ENCODE measurements at regions not wholly inside any gene's neighbourhood (a gene's known extent, or its start where the extent isn't known, plus 50 kb on each side); places are given as distances from the start of the nearest gene placed in this dataset.

DNA sequence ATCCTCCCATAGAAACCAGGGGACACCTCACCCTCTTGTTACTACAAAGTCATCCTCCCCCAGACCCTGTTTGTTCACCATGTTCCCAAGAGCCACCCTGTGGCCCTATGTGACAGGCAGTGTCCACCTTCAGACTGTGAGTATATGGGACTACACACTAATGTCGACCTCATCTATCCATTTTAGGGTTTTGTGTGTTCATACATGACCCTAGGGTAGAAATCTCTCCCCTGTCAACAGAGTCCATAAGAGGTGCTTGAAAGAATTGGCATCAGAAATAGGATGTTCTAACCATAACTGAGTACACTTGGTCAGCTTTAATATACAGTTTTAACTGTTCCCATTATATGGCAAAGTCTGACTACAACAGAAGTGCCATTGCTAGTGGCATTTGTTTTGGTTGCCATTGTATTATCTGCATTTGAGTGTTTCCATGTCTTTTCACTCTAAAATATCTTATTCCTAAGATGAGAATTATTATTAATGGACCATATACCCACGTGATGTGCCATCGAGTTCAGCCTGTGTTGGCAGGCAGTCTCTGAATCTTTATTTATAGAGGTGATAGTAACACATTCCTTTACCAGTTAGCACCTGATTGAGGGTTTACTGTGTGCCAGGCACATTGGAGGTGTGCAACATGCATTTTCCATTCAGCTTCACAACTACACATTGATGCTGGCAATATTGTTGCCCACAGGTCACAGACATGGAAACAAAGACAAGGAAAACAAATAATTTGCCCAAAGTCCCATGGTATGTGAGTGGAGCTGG lies 590.6 kb upstream of the IGFBP3 start:
- ATAC-seq (no peak), DNase-seq (ENCODE audit: low spot score) (no peak)
- H3K4me3 Mint-ChIP-seq, result no peak overlapping the region
- TF ChIP-seq NR3C1 (CRISPR knock-in tag; conservative IDR thresholded peaks at IDR 0.05; ENCODE audit: low read depth), result no peak
- TF ChIP-seq, protein P1, sequence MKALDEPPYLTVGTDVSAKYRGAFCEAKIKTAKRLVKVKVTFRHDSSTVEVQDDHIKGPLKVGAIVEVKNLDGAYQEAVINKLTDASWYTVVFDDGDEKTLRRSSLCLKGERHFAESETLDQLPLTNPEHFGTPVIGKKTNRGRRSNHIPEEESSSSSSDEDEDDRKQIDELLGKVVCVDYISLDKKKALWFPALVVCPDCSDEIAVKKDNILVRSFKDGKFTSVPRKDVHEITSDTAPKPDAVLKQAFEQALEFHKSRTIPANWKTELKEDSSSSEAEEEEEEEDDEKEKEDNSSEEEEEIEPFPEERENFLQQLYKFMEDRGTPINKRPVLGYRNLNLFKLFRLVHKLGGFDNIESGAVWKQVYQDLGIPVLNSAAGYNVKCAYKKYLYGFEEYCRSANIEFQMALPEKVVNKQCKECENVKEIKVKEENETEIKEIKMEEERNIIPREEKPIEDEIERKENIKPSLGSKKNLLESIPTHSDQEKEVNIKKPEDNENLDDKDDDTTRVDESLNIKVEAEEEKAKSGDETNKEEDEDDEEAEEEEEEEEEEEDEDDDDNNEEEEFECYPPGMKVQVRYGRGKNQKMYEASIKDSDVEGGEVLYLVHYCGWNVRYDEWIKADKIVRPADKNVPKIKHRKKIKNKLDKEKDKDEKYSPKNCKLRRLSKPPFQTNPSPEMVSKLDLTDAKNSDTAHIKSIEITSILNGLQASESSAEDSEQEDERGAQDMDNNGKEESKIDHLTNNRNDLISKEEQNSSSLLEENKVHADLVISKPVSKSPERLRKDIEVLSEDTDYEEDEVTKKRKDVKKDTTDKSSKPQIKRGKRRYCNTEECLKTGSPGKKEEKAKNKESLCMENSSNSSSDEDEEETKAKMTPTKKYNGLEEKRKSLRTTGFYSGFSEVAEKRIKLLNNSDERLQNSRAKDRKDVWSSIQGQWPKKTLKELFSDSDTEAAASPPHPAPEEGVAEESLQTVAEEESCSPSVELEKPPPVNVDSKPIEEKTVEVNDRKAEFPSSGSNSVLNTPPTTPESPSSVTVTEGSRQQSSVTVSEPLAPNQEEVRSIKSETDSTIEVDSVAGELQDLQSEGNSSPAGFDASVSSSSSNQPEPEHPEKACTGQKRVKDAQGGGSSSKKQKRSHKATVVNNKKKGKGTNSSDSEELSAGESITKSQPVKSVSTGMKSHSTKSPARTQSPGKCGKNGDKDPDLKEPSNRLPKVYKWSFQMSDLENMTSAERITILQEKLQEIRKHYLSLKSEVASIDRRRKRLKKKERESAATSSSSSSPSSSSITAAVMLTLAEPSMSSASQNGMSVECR (CRISPR knock-in tag; IDR thresholded peaks at IDR 0.05; ENCODE audit: borderline replicate concordance), result no peak
- TF ChIP-seq, protein P2, sequence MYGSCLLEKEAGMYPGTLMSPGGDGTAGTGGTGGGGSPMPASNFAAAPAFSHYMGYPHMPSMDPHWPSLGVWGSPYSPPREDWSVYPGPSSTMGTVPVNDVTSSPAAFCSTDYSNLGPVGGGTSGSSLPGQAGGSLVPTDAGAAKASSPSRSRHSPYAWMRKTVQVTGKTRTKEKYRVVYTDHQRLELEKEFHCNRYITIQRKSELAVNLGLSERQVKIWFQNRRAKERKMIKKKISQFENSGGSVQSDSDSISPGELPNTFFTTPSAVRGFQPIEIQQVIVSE (CRISPR knock-in tag; IDR thresholded peaks at IDR 0.05; ENCODE audit: borderline replicate concordance), result no peak
- TF ChIP-seq NFE2L1 (CRISPR knock-in tag; IDR thresholded peaks at IDR 0.05), result no peak
- no peak for TF ChIP-seq SMAD3 (CRISPR knock-in tag; IDR thresholded peaks at IDR 0.05; ENCODE audit: borderline replicate concordance)
- TF ChIP-seq ESRRA (CRISPR knock-in tag; IDR thresholded peaks at IDR 0.05; ENCODE audit: borderline replicate concordance), result no peak
- no peak for TF ChIP-seq FOXJ3 (CRISPR knock-in tag; IDR thresholded peaks at IDR 0.05; ENCODE audit: borderline replicate concordance)
- TF ChIP-seq ZNF671 (CRISPR knock-in tag; IDR thresholded peaks at IDR 0.05), result no peak
- TF ChIP-seq, protein P3, sequence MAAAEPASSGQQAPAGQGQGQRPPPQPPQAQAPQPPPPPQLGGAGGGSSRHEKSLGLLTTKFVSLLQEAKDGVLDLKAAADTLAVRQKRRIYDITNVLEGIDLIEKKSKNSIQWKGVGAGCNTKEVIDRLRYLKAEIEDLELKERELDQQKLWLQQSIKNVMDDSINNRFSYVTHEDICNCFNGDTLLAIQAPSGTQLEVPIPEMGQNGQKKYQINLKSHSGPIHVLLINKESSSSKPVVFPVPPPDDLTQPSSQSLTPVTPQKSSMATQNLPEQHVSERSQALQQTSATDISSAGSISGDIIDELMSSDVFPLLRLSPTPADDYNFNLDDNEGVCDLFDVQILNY (CRISPR knock-in tag; IDR thresholded peaks at IDR 0.05), result no peak
- TF ChIP-seq ZNF232 (CRISPR knock-in tag; IDR thresholded peaks at IDR 0.05), result no peak
- no peak for TF ChIP-seq ZNF138 (CRISPR knock-in tag; conservative IDR thresholded peaks at IDR 0.05)
- no peak for TF ChIP-seq IRF2 (CRISPR knock-in tag; IDR thresholded peaks at IDR 0.05; ENCODE audit: borderline replicate concordance, low read depth)
- TF ChIP-seq, protein P4, sequence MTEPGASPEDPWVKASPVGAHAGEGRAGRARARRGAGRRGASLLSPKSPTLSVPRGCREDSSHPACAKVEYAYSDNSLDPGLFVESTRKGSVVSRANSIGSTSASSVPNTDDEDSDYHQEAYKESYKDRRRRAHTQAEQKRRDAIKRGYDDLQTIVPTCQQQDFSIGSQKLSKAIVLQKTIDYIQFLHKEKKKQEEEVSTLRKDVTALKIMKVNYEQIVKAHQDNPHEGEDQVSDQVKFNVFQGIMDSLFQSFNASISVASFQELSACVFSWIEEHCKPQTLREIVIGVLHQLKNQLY (CRISPR knock-in tag; IDR thresholded peaks at IDR 0.05), result no peak
- no peaks in the 10 kb centered on the region for H3K36me3 Mint-ChIP-seq
- POLR2A ChIA-PET, result no interaction called here
- CTCF ChIA-PET, result no interaction called here
- H3K27ac Mint-ChIP-seq, result no peak overlapping the region
- H3K27me3 Mint-ChIP-seq (ENCODE audit: low read depth), result 0 out of 2 replicates have a peak, but pooled peaks cover 2% of the 10 kb centered on the region
- 0 out of 2 replicates have a peak, but pooled peaks cover 3% of the 10 kb centered on the region for H3K4me1 Mint-ChIP-seq
- H3K9me3 Mint-ChIP-seq, result no peaks in the 10 kb centered on the region

DNA sequence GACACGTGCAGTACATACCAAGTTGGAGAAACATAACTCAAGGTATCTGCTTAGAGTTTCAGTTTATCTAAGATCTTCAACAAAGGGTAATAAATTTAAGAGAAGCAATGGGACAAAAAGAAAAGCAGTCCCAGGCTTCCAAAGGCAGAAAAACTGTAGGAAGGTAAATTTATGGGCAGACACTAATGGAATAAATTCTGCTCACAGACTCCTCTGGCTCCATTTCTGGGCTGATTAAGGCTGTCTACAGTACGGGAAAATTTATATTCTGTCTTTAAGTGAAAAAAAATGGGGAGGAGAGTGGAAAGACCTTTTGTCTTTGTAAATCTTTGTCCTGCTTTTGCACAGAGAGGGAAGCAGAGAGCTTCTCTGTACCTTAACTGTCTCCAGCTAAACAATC lies 587.5 kb upstream of the IGFBP3 start:
- H3K27me3 Mint-ChIP-seq (ENCODE audit: low read depth), result no peaks in the 10 kb centered on the region
- DNase-seq (ENCODE audit: low spot score), result no peak
- no peak overlapping the region for H3K27ac Mint-ChIP-seq
- H3K4me3 Mint-ChIP-seq, result no peak overlapping the region
- H3K4me1 Mint-ChIP-seq, result 0 out of 2 replicates have a peak, but pooled peaks cover 3% of the 10 kb centered on the region
- TF ChIP-seq ZBTB21 (CRISPR knock-in tag; IDR thresholded peaks at IDR 0.05; ENCODE audit: borderline replicate concordance) (no peak), ZNF396 (CRISPR knock-in tag; IDR thresholded peaks at IDR 0.05; ENCODE audit: borderline replicate concordance) (no peak), SMAD3 (CRISPR knock-in tag; IDR thresholded peaks at IDR 0.05; ENCODE audit: borderline replicate concordance) (no peak), CBFB (CRISPR knock-in tag; IDR thresholded peaks at IDR 0.05; ENCODE audit: low read depth) (no peak), FOXK1 (CRISPR knock-in tag; IDR thresholded peaks at IDR 0.05) (no peak), RORB (CRISPR knock-in tag; IDR thresholded peaks at IDR 0.05) (no peak), SOX15 (CRISPR knock-in tag; IDR thresholded peaks at IDR 0.05) (no peak)
- TF ChIP-seq, protein P5, sequence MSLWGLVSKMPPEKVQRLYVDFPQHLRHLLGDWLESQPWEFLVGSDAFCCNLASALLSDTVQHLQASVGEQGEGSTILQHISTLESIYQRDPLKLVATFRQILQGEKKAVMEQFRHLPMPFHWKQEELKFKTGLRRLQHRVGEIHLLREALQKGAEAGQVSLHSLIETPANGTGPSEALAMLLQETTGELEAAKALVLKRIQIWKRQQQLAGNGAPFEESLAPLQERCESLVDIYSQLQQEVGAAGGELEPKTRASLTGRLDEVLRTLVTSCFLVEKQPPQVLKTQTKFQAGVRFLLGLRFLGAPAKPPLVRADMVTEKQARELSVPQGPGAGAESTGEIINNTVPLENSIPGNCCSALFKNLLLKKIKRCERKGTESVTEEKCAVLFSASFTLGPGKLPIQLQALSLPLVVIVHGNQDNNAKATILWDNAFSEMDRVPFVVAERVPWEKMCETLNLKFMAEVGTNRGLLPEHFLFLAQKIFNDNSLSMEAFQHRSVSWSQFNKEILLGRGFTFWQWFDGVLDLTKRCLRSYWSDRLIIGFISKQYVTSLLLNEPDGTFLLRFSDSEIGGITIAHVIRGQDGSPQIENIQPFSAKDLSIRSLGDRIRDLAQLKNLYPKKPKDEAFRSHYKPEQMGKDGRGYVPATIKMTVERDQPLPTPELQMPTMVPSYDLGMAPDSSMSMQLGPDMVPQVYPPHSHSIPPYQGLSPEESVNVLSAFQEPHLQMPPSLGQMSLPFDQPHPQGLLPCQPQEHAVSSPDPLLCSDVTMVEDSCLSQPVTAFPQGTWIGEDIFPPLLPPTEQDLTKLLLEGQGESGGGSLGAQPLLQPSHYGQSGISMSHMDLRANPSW (CRISPR knock-in tag; conservative IDR thresholded peaks at IDR 0.05; ENCODE audit: low read depth), result no peak
- TF ChIP-seq, protein P6, sequence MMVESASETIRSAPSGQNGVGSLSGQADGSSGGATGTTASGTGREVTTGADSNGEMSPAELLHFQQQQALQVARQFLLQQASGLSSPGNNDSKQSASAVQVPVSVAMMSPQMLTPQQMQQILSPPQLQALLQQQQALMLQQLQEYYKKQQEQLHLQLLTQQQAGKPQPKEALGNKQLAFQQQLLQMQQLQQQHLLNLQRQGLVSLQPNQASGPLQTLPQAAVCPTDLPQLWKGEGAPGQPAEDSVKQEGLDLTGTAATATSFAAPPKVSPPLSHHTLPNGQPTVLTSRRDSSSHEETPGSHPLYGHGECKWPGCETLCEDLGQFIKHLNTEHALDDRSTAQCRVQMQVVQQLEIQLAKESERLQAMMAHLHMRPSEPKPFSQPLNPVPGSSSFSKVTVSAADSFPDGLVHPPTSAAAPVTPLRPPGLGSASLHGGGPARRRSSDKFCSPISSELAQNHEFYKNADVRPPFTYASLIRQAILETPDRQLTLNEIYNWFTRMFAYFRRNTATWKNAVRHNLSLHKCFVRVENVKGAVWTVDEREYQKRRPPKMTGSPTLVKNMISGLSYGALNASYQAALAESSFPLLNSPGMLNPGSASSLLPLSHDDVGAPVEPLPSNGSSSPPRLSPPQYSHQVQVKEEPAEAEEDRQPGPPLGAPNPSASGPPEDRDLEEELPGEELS (CRISPR knock-in tag; IDR thresholded peaks at IDR 0.05), result no peak
- TF ChIP-seq, protein P2 (CRISPR knock-in tag; IDR thresholded peaks at IDR 0.05; ENCODE audit: borderline replicate concordance), result no peak
- peaks cover 23% of the 10 kb centered on the region for H3K9me3 Mint-ChIP-seq
- ChIA-PET CTCF (no interaction called here), POLR2A (no interaction called here)
- no peaks in the 10 kb centered on the region for H3K36me3 Mint-ChIP-seq
- no peak for ATAC-seq
